IMR-90 (cell line): ENCODE measurements at regions not wholly inside any gene's neighbourhood (a gene's known extent, or its start where the extent isn't known, plus 50 kb on each side); places are given as distances from the start of the nearest gene placed in this dataset.

Experiments used
- ATAC-seq: fragments of 200-7000 bp; cut with Tn5 transposase; 2 replicates; pipeline ENCODE4 v1.9.1; 2020; ENCODE audit warnings: low read depth, mild to moderate bottlenecking, moderate library complexity
- BruUV-seq: library from RNA; stranded (reverse); fragments of 400-500 nt; replicated peaks from 2 replicates; lab custom pipeline; 2021; lab: Mats Ljungman, UMichigan
- CTCF ChIA-PET: fragments of 300-600 bp; formaldehyde crosslinking; extraction: SDS; loops from one replicate; lab custom pipeline; 2021; ENCODE audit warnings: antibody characterized with exemption; lab: Yijun Ruan, JAX
- POLR2A ChIA-PET: fragments of 300-600 bp; sonication (Branson Sonifier 250); formaldehyde crosslinking; loops from one replicate; lab custom pipeline; 2022; ENCODE audit warnings: antibody characterized with exemption; ENCODE audit not compliant: unreplicated experiment; lab: Charles Lee
- DNase-seq: peaks from one replicate; pipeline ENCODE4 v3.0.0; 2013
- H2AFZ ChIP-seq: replicated peaks from 2 replicates; pipeline ENCODE3; 2013; ENCODE audit warnings: low read length, mild to moderate bottlenecking; ENCODE audit not compliant: poor library complexity
- H2AK5ac ChIP-seq: 2 replicates; pipeline ENCODE4 v1.6.1; 2013; ENCODE audit warnings: low read depth, low read length, inconsistent platforms
- H2AK9ac ChIP-seq: replicated peaks from 2 replicates; pipeline ENCODE3; 2013; ENCODE audit warnings: mild to moderate bottlenecking, low read depth, low read length, moderate library complexity; ENCODE audit not compliant: poor library complexity
- H2BK120ac ChIP-seq: 2 replicates; pipeline ENCODE4 v1.6.1; 2013; ENCODE audit warnings: low read depth, low read length, inconsistent platforms
- H2BK15ac ChIP-seq: 3 replicates; pipeline ENCODE4 v1.6.1; 2013; ENCODE audit warnings: low read depth, low read length, inconsistent platforms
- H2BK20ac ChIP-seq: 2 replicates; pipeline ENCODE4 v1.6.1; 2013; ENCODE audit warnings: low read depth, mild to moderate bottlenecking, inconsistent platforms, low read length, moderate library complexity
- H2BK5ac ChIP-seq: 2 replicates; pipeline ENCODE4 v1.6.1; 2013; ENCODE audit warnings: mild to moderate bottlenecking, low read depth, low read length, inconsistent platforms; ENCODE audit not compliant: poor library complexity, severe bottlenecking
- H3K14ac ChIP-seq: replicated peaks from 2 replicates; pipeline ENCODE4 v1.6.1; 2013; ENCODE audit warnings: low read depth, low read length, inconsistent platforms
- H3K18ac ChIP-seq: 2 replicates; pipeline ENCODE4 v1.6.1; 2013; ENCODE audit warnings: low read depth, low read length, control low read depth
- H3K23ac ChIP-seq: 2 replicates; pipeline ENCODE4 v1.6.1; 2013; ENCODE audit warnings: low read depth, low read length, inconsistent platforms
- H3K27ac ChIP-seq: 2 replicates; pipeline ENCODE4 v1.5.1; 2013; ENCODE audit warnings: mild to moderate bottlenecking, control low read depth, low read length; ENCODE audit not compliant: insufficient read depth
- H3K27me3 ChIP-seq: 2 replicates; pipeline ENCODE4 v1.6.1; 2013; ENCODE audit warnings: low read length; ENCODE audit not compliant: control insufficient read depth, insufficient read depth
- H3K36me3 ChIP-seq: 2 replicates; pipeline ENCODE4 v1.6.1; 2013; ENCODE audit warnings: low read length, mixed read lengths; ENCODE audit not compliant: control insufficient read depth, insufficient read depth
- H3K4ac ChIP-seq: 2 replicates; pipeline ENCODE4 v1.6.1; 2013; ENCODE audit warnings: low read depth, low read length, inconsistent platforms
- H3K4me1 ChIP-seq: 2 replicates; pipeline ENCODE4 v1.6.1; 2013; ENCODE audit warnings: low read length, mixed read lengths; ENCODE audit not compliant: control insufficient read depth, insufficient read depth
- H3K4me2 ChIP-seq: 2 replicates; pipeline ENCODE4 v1.6.1; 2013; ENCODE audit warnings: low read depth, mild to moderate bottlenecking, control low read depth, low read length, moderate library complexity
- H3K4me3 ChIP-seq: 2 replicates; pipeline ENCODE4 v1.5.1; 2013; ENCODE audit warnings: low read depth, mild to moderate bottlenecking, control low read depth, low read length, moderate library complexity; ENCODE audit not compliant: insufficient read depth
- H3K56ac ChIP-seq: 2 replicates; pipeline ENCODE4 v1.6.1; 2013; ENCODE audit warnings: low read length, inconsistent platforms; ENCODE audit not compliant: insufficient read depth; ENCODE audit errors: extremely low read depth
- H3K79me1 ChIP-seq, 2 experiments: 2 replicates each; pipeline ENCODE4 v1.6.1; 2013; ENCODE audit warnings: low read length in 2 of 2, inconsistent platforms in 1 of 2, low read depth in 1 of 2
- H3K9ac ChIP-seq: 2 replicates; pipeline ENCODE4 v1.6.1; 2013; ENCODE audit warnings: low read depth, low read length, control low read depth
- H3K9me1 ChIP-seq: 2 replicates; pipeline ENCODE4 v1.6.1; 2013; ENCODE audit warnings: low read length, inconsistent platforms; ENCODE audit not compliant: insufficient read depth
- H3K9me3 ChIP-seq: 2 replicates; pipeline ENCODE4 v1.6.1; 2013; ENCODE audit warnings: low read length; ENCODE audit not compliant: control insufficient read depth, insufficient read depth
- H4K20me1 ChIP-seq: 2 replicates; pipeline ENCODE4 v1.6.1; 2013; ENCODE audit warnings: low read length, inconsistent platforms; ENCODE audit not compliant: insufficient read depth
- H4K5ac ChIP-seq: 2 replicates; pipeline ENCODE4 v1.6.1; 2013; ENCODE audit warnings: mild to moderate bottlenecking, low read depth, low read length, control low read depth
- H4K8ac ChIP-seq, 2 experiments: 2 replicates each; pipeline ENCODE4 v1.6.1; 2013; ENCODE audit warnings: low read depth in 2 of 2, low read length in 2 of 2, control low read depth in 1 of 2, inconsistent platforms in 1 of 2
- H4K91ac ChIP-seq: 2 replicates; pipeline ENCODE4 v1.6.1; 2013; ENCODE audit warnings: low read depth, low read length, inconsistent platforms; ENCODE audit not compliant: insufficient read depth
- NFE2L2 ChIP-seq: fragments of 150-350 bp; IDR thresholded peaks from 2 replicates; pipeline ENCODE4 v1.6.1; 2016; ENCODE audit warnings: low read depth, mild to moderate bottlenecking, low read length
- WGBS, 2 experiments: methylation state at CpG; one replicate each; pipeline versions ENCODE4 v1.1.5 to v1.1.7; 2013; ENCODE audit warnings: missing lambda C conversion rate in 2 of 2; ENCODE audit not compliant: insufficient read length in 1 of 2; ENCODE audit errors: extremely low coverage in 2 of 2; 5-methylcytosine and 5-hydroxymethylcytosine counted together
- dilution Hi-C: fragments of 300-500 bp; cut with HindIII; formaldehyde crosslinking; loops from one replicate; pipeline ENCODE4 v1.14.3; 2018; ENCODE audit warnings: low sequenced_read_pairs; ENCODE audit not compliant: unreplicated experiment
- in situ Hi-C: fragments of 300-500 bp; cut with MboI; formaldehyde crosslinking; loops from 3 replicates; pipeline ENCODE4 v1.14.3; 2019; ENCODE audit warnings: low sequenced_read_pairs, inconsistent platforms, mixed read lengths
- intact Hi-C: fragments of 100-400 bp; cut with micrococcal nuclease; formaldehyde crosslinking; loops from 2 replicates; pipeline ENCODE4 v1.10.0; 2022
- TF ChIP-seq, protein P1 (sequence below): conservative IDR thresholded peaks from 2 replicates; pipeline ENCODE4 v1.5.1; 2012; ENCODE audit warnings: mild to moderate bottlenecking, low read depth, low read length, improper control_type of control experiment

DNA sequence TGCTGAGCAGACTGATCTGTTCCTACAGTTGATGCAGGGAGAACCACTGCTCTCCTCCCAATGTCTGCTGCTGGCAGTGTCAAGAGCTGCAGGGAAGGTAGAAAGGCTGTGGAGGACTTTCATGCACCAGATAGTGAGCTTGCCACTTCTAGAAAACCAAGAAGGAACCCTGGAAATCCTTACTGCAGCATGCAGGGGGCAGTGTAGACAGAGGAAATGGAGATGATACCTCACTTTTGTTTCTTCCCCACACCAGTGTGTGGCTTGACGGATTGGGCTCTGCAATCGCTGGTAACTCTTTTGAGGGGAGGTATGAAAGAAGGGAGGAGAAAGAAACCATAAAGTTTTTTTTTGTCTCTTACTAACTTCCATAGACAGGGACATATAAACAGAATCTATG, 480.7 kb downstream of the DMAC1 start:
- dilution Hi-C loops (no loop called here), in situ Hi-C loops (no loop called here), intact Hi-C loops (no loop called here)
- TF ChIP-seq, protein P1, sequence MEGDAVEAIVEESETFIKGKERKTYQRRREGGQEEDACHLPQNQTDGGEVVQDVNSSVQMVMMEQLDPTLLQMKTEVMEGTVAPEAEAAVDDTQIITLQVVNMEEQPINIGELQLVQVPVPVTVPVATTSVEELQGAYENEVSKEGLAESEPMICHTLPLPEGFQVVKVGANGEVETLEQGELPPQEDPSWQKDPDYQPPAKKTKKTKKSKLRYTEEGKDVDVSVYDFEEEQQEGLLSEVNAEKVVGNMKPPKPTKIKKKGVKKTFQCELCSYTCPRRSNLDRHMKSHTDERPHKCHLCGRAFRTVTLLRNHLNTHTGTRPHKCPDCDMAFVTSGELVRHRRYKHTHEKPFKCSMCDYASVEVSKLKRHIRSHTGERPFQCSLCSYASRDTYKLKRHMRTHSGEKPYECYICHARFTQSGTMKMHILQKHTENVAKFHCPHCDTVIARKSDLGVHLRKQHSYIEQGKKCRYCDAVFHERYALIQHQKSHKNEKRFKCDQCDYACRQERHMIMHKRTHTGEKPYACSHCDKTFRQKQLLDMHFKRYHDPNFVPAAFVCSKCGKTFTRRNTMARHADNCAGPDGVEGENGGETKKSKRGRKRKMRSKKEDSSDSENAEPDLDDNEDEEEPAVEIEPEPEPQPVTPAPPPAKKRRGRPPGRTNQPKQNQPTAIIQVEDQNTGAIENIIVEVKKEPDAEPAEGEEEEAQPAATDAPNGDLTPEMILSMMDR = 0 out of 2 replicates have a peak, but pooled peaks have one; percentile 16
- TF ChIP-seq NFE2L2 = no peak
- Histone ChIP-seq H3K23ac (no peak overlapping the region), H2BK20ac (peak overlapping the region; percentile 47; the same call in 1 of the 2 replicates), H3K18ac (peak overlapping the region; percentile 66), H2AK5ac (peak overlapping the region; percentile 74), H2AK9ac (no peak overlapping the region), H3K14ac (peak overlapping the region; percentile 7; the same call in 1 of the 2 replicates), H3K4me1 (peaks cover 32% of the 10 kb centered on the region), H3K27me3 (no peaks in the 10 kb centered on the region), H3K4me2 (no peak overlapping the region), H3K9ac (no peak overlapping the region), H3K36me3 (no peaks in the 10 kb centered on the region), H2BK15ac (peak overlapping the region; percentile 79; the same call in 2 of the 3 replicates), H3K9me3 (no peaks in the 10 kb centered on the region), H3K79me1 (no peaks in the 10 kb centered on the region), H4K5ac (peak overlapping the region; percentile 60; the same call in 1 of the 2 replicates), H2BK5ac (peak overlapping the region; percentile 43), H3K27ac (peak overlapping the region; percentile 25; the same call in 1 of the 2 replicates), H3K9me1 (peaks cover 6% of the 10 kb centered on the region; the same call in 1 of the 2 replicates), H3K4ac (peak overlapping the region; percentile 34), H4K91ac (peak overlapping the region; percentile 88), H4K8ac (peak overlapping the region; percentile 20 to 62), H3K4me3 (no peak overlapping the region), H2BK120ac (peak overlapping the region; percentile 87), H4K20me1 (no peaks in the 10 kb centered on the region), H2AFZ (peak overlapping the region; percentile 34), H3K56ac (no peak overlapping the region)
- DNase-seq (no peak), ATAC-seq (no peak)
- no TSS peak for BruUV-seq
- POLR2A ChIA-PET = no interaction called here
- WGBS, 2 experiments = no CpG with 5 or more reads among the region's 2 CpGs
- CTCF ChIA-PET = interaction anchor here (0.6 to 0.8 kb wide), 2 partner anchors 24 to 39 kb away, joined by 3 read pairs; no protein-coding TSS in a partner anchor
